Epithelial cell of esophagus (primary cell): ENCODE measurements at regions not wholly inside any gene's neighbourhood (a gene's known extent, or its start where the extent isn't known, plus 50 kb on each side); places are given as distances from the start of the nearest gene placed in this dataset.

ENCODE experiments used
- DNase-seq: peaks from one replicate; pipeline ENCODE4 v3.0.0; 2010; ENCODE audit warnings: low read depth
- H3K4me3 ChIP-seq: 2 replicates; pipeline ENCODE4 v1.5.1; 2011; ENCODE audit warnings: mild to moderate bottlenecking, low read length, control low read depth
- TF ChIP-seq, protein P1 (sequence below): IDR thresholded peaks from 2 replicates; pipeline ENCODE4 v1.5.1; 2011; ENCODE audit warnings: low read depth, mild to moderate bottlenecking, low read length, control low read depth, inconsistent platforms; ENCODE audit not compliant: insufficient read depth; ENCODE audit errors: missing control alignments

DNA sequence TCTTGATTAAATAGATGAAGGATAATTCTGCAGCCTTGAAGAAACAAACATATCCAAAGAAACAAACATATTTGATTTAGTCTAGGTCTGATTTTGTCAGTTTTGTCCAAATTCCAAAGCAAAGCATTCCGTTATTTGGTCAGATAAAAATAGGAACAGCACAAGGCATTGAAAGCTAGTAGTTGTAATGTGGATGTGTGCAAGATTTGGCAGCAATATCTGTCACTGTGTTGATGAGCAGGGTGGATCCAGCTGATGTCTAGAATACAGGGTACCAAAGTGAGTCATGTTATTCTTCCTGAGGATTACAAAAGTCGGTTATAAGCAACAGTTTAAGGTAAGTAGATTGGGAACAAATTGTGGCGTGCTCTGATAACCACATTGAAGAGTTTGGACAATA is 69.3 kb upstream of the PLPPR1 start:
- TF ChIP-seq, protein P1, sequence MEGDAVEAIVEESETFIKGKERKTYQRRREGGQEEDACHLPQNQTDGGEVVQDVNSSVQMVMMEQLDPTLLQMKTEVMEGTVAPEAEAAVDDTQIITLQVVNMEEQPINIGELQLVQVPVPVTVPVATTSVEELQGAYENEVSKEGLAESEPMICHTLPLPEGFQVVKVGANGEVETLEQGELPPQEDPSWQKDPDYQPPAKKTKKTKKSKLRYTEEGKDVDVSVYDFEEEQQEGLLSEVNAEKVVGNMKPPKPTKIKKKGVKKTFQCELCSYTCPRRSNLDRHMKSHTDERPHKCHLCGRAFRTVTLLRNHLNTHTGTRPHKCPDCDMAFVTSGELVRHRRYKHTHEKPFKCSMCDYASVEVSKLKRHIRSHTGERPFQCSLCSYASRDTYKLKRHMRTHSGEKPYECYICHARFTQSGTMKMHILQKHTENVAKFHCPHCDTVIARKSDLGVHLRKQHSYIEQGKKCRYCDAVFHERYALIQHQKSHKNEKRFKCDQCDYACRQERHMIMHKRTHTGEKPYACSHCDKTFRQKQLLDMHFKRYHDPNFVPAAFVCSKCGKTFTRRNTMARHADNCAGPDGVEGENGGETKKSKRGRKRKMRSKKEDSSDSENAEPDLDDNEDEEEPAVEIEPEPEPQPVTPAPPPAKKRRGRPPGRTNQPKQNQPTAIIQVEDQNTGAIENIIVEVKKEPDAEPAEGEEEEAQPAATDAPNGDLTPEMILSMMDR, result no peak
- no peak overlapping the region for H3K4me3 ChIP-seq
- DNase-seq, result no peak
